ENCODE measurements at regions not wholly inside any gene's neighbourhood (a gene's known extent, or its start where the extent isn't known, plus 50 kb on each side); places are given as distances from the start of the nearest gene placed in this dataset.

DNA sequence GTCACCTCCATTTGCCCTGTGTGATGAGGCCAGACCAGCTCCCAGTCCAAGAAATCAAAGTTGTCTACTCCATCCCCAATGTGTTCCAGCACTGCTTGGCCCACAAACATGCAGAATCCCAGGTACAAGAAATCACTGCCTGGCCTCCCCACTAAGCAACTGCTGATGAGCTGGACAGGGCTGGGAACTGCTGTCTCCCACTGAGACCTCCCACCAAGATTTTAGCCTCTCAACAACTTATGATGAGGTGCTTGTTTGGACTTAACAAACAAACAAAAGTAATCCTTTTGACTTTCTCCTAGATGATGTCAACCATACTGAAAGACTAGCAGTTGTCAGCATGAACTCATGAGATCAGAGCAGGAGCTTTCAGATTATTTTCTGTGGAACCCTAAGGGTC is 260.1 kb upstream of the UBE2E2 start:
- no peak for DNase-seq (ENCODE audit: low spot score)

DNA sequence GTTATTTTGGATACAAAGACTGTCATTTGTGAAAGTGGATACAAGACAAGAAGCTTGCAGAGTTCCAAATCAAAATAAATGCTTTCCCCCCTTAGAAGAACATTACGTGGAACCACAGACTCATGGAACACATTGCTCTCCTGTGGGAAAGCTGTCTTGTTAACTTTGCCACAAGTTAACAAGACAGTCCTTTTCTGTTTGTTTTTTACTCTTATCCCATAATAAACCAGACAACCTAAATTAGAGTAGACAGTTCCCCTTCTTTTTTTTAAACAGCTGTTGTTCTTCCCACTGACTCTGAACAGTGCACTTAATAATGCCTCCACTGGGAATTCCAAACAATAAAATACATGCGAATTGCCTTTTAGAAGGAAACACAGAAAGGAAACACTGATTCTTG is 255.3 kb upstream of the UBE2E2 start:
- no peak for DNase-seq (ENCODE audit: low spot score)

DNA sequence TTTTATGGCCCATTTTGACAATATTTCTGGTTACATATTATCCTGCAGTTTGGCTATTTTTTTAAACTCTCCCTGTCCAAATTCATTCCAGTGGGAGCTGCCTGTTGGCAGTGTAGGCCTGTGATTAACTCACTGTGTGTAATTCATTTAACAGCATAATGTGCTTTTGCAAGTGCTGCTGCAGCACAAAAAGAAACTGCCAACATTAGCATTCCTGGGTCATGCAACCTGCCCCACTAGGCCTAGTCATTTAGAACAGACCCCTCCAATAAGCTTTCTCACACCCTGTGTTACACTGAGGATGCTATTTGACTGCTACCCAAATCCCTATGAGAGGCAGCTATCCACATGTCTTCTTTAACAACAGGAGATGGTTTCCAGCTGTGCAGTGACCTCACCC is 251.2 kb upstream of the UBE2E2 start:
- DNase-seq (ENCODE audit: low spot score): no peak

DNA sequence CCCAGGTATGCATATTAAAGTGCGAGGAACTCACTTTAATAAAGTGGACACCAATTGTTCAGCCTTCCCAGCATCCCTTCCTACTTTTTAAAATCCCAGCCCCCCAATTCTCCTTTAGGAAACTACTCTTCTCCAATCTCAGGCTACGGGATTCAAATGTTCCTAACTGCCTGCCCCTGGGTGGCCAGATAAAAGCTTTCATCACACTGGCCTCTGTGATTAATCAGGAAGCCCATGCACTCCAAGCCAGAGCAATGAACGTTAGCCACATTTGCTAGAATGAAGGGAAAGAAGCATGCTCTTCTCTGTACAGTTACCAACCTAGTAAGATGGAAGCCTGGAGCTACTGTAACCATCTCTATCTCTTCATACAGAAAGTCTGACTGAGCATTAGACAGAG is 250.3 kb upstream of the UBE2E2 start:
- DNase-seq (ENCODE audit: low spot score): no peak

GRCh38 chr3:22959593-22959992 is 243.5 kb upstream of the UBE2E2 start:
- no peak for DNase-seq (ENCODE audit: low spot score)

- peak; percentile 17 for DNase-seq (ENCODE audit: low spot score)
These were observed 242.8 kb upstream of the UBE2E2 start for GRCh38 chr3:22960105-22960984.

DNA sequence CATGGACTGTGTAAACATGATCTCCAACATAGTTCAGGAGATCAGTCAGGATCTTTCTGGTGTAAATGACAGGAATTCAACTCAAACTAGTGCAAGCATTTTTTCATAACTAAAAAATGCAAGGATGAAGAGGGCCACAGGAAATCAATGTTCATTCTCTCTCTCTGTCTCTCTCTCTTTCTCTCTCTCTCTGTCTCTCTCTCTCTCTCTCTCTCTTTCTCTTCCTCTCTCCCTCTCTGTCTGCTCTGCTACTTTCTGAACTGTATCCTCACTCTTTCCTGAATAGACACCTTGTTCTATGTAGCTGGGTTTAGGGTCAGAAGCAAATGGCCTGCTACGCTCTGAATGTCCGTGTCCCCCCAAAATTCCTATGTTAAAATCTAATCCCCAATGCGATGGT is 240.9 kb upstream of the UBE2E2 start:
- DNase-seq (ENCODE audit: low spot score): no peak

DNA sequence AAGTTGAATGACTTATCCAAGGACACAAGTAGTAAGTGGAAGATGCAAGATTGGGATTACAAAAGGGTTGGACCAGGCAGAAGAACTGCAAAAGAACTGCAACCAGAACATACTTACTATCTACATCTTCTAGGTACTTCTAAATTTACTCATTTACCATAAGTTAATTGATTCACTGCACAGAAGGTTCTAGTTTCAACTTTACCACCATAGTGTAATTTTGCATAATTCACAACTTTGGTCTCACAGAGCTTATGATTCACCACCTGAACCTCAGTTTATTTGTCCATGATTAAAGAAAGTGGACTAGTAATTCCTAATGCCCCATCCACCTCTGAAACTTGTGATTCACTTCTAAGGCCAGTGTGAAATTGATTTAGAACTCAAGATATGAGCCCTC is 236.8 kb upstream of the UBE2E2 start:
- no peak for DNase-seq (ENCODE audit: low spot score)

DNA sequence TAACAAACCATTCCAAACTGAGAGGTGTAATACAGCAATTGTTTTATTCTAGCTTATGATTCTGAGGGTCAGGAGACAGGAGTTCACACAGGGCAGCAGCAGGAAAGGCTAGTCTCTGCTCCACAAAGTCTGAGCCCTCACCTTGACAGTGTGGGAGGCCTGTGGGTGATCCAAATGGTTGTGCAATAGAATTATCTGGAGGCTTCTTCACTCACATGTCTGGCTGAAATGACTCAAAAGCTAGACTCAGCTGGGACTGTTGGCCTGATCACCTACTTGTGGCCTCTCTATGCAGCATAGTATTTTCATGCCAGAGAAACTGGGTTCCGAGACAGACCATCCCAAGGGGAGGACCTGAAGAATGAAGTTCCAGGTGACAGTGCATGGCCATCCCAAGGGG is 233.9 kb upstream of the UBE2E2 start:
- no peak for DNase-seq (ENCODE audit: low spot score)

DNA sequence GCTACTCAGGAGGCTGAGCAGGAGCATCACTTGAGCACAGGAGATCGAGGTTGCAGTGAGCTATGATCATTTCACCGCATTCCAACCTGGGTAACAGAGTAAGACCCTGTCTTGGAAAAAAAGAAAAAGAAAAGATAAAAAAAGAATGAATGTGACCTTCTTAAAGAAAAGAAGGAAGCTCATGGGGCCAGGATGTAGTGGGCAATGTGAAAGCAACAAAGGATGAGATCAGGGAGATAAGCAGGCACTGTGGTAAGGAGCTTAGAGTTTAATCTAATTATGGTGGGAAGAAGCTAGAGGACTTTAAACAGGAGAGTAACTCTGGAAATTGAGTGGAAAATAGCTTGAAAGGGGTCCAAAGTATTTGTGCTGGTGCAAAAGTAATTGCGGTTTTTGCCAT is 231.6 kb upstream of the UBE2E2 start:
- DNase-seq (ENCODE audit: low spot score): no peak

GRCh38 chr3:22977042-22977441 is 226.1 kb upstream of the UBE2E2 start:
- no peak for DNase-seq (ENCODE audit: low spot score)

- no peak for DNase-seq (ENCODE audit: low spot score)
These were observed 225.4 kb upstream of the UBE2E2 start for GRCh38 chr3:22977650-22978289.

DNA sequence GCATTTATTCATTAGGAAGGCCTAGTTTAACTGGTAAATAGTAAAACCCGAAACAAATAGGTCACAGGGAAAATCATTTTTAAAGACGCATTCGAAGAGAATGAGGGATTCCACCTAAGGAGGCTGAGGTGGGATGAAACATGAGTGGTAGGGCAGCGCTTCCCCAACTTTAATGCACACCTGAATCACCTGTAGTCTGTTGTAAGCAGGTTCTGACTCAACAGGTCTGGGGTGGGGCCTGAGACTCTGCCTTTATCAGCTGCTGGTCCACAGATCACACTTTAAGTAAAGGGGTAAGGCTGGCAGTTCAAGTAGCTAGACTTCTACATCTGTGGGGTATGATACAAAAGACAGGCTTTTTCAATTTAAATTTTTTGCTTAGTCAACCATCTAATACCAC is 223.5 kb upstream of the UBE2E2 start:
- DNase-seq (ENCODE audit: low spot score): no peak

GRCh38 chr3:22980346-22980745 is 222.8 kb upstream of the UBE2E2 start:
- peak; percentile 25 for DNase-seq (ENCODE audit: low spot score)

DNA sequence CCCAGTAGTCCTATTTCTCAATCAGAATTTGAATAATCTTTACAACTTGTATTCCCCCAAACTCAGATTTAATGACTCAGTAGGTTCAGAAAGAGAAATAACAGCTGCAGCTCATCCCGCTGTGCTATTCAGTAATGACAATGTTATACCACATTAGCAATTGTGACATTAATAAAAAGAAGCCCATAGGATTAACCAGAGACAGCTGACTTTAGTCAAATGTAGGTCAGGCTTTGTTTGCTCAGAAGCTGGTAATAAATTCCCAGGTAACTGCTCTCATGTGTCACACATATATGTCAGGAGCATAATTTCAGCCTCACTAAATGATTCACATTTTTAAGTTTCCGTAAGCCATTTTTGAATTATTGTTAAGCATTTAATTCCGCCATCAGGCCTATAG is 222.0 kb upstream of the UBE2E2 start:
- no peak for DNase-seq (ENCODE audit: low spot score)

DNA sequence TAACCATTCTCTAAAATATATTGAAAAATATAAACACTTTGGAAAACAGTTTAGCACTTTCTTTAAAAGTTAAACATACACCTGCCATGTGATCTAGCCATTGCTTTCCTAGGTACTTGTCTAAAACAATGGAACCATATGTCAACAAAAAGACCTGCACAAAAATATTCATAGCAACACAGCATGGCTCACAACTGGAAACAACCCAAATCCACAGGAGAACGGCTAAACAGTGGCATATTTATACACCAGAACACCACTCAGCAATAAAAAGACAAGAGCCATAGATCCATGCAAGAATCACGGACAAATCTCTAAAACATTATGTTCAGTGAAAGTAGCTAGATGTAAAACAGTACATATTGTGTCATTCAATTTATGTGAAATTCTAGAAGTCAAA is 221.3 kb upstream of the UBE2E2 start:
- DNase-seq (ENCODE audit: low spot score): no peak

DNA sequence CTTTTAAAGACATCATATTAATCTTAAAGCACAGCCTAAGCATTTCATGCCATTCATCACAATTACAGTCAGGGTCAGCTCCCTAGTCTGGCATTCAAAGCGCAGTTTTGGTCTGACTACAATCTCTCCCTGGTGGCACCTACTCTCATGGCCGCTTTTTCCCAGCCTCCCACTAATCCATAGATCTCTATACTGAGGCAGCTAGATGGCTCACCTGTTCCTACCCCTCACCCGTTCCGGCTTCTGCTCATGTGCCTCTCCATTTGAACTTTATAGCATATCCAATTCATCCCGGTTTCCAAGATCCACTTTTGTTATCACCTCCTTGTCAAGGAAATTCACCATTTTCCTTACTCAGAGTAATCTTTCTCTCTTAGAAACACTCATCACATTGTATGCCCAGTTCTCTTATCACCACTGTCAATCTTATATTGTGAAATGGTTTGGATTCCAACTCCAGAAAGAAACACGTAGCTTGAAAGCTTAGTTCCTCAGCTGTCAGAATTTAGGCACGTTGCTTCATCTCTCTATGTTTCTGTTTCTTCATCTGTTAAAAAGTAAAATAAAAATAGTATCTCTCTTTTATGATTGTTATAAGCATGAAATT is 220.0 kb upstream of the UBE2E2 start:
- DNase-seq (ENCODE audit: low spot score): no peak

DNA sequence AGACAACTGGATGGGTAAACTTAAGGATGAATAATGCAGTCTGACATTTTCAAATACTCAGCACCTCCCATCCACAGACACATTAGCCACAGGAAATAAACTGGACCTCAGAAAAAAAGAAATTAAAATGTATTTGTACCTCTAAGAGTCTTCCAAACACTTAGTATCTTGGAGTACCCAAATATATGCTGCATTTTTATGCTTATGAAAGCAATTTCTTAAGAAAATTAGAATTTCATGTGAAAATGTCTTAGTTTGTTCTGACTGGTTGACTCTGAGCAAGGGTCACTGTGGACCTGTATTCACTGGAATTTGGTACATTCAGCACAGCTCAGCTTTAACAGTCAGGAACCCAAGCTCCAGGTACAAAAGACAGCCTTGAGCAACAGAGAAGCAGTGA is 216.2 kb upstream of the UBE2E2 start:
- DNase-seq (ENCODE audit: low spot score): no peak

GRCh38 chr3:22988566-22988965 is 214.6 kb upstream of the UBE2E2 start:
- no peak for DNase-seq (ENCODE audit: low spot score)

DNA sequence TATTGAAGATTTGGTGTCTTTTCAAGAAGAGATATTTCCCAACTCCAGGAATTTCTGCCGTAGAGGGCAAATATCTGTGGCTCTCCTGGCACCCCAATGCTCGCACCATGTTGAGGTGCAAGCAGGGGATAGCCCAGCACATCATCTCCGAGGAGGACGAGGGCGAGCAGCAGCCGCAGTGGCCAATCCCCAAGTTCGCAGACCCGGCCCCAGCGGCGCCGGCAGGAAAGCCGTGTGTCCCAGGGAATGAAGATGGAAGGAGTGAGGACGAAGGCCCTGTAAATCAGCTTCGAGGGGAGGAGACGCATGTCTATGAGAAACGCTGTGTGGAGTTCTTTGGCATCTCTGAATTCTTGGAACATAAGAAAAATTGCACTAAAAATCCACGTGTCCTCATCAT is 213.4 kb upstream of the UBE2E2 start:
- no peak for DNase-seq (ENCODE audit: low spot score)

GRCh38 chr3:22990291-22991200 is 212.6 kb upstream of the UBE2E2 start:
- no peak for DNase-seq (ENCODE audit: low spot score)

GRCh38 chr3:22994781-22995180 is 208.3 kb upstream of the UBE2E2 start:
- no peak for DNase-seq (ENCODE audit: low spot score)

Data from hepatic stellate cell (primary cell).